Heart left ventricle (tissue), 13 donors: ENCODE measurements at regions not wholly inside any gene's neighbourhood (a gene's known extent, or its start where the extent isn't known, plus 50 kb on each side); places are given as distances from the start of the nearest gene placed in this dataset.

Experiments used
- CTCF ChIP-seq, 12 donors: fragments of 200-600 bp; sonication (generic) in 4 of 12; IDR thresholded peaks; one replicate each; pipeline versions ENCODE4 v1.5.0 to v1.8.0; 2018 to 2022; ENCODE audit warnings: antibody characterized with exemption in 12 of 12, mild to moderate bottlenecking in 5 of 12
- POLR2A ChIP-seq, 2 donors: fragments of 450-650 bp; IDR thresholded peaks; one replicate each; pipeline ENCODE4 v1.6.1; 2017; ENCODE audit warnings: antibody characterized with exemption in 2 of 2, mild to moderate bottlenecking in 2 of 2, moderate library complexity in 2 of 2
- donor health status: ischemic (EF 13 %, LVEDD 7.1; RV severe dilation, severe dysfunction).
- donor health status: DM: no; HTN: yes; CAD: no.
- donor health status: DM: no; HTN: no; CAD: no.
- donor health status: ischemic (EF 25% LVEDD 6.9; RV normal size, moderate dysfunction).
- donor health status: ischemic (EF 25% LVEDD 5.7; RV mildly dilated, moderate dysfunction).
- donor health status: ischemic (EF 35%, LVEDD 5.7; RV mildly dilated, moderate dysfunction).
- donor health status: nonischemic (EF 11% LVEDD 7.7; RV severe dilation, severe dysfunction).
- donor health status: DM: yes; HTN: yes; CAD: no.
- donor health status: PGD.
- donor health status: ischemic (EF 29% LVEDD 5.4; RV normal size, mild dysfunction).
- donor health status: nonischemic (EF 23%, LVEDD 6.1; RV moderate dilation, normal function).

GRCh38 chr2:129733579-129733978, 245.9 kb upstream of the RAB6C start:
- no peak for TF ChIP-seq CTCF (IDR thresholded peaks at IDR 0.05)
- TF ChIP-seq POLR2A (IDR thresholded peaks at IDR 0.05) = no peak
